NOMO-1 (cell line): ENCODE measurements at regions not wholly inside any gene's neighbourhood (a gene's known extent, or its start where the extent isn't known, plus 50 kb on each side); places are given as distances from the start of the nearest gene placed in this dataset.

Experiments
- DNase-seq, 2 experiments: peaks; one replicate each; lab custom pipeline; 2025; ENCODE audit not compliant: unreplicated experiment in 2 of 2; lab: John Stamatoyannopoulos, UW

- DNase-seq: no peak
Observed at GRCh38 chr17:11082559-11082958, 158.5 kb upstream of the SHISA6 start.

GRCh38 chr17:11081342-11081741 is 159.7 kb upstream of the SHISA6 start:
- DNase-seq: no peak

GRCh38 chr17:11077673-11078072 is 163.3 kb upstream of the SHISA6 start:
- no peak for DNase-seq

GRCh38 chr17:11074451-11074850 is 166.6 kb upstream of the SHISA6 start:
- DNase-seq: no peak

- no peak for DNase-seq
Observed at GRCh38 chr17:11056926-11057325, 184.1 kb upstream of the SHISA6 start.

GRCh38 chr17:11053846-11054245 is 187.2 kb upstream of the SHISA6 start:
- no peak for DNase-seq

- no peak for DNase-seq
Observed at GRCh38 chr17:11049539-11049938, 191.5 kb upstream of the SHISA6 start.

GRCh38 chr17:11047228-11047627 is 193.8 kb upstream of the SHISA6 start:
- DNase-seq: no peak

- no peak for DNase-seq
Observed at GRCh38 chr17:11039342-11039741, 201.5 kb upstream of the PIRT start.

GRCh38 chr17:11035681-11036080 is 197.8 kb upstream of the PIRT start:
- DNase-seq: no peak

GRCh38 chr17:11031787-11032186 is 193.9 kb upstream of the PIRT start:
- no peak for DNase-seq

- no peak for DNase-seq
Observed at GRCh38 chr17:11029791-11030190, 191.9 kb upstream of the PIRT start.

- DNase-seq: no peak
Observed at GRCh38 chr17:11028349-11028748, 190.5 kb upstream of the PIRT start.

GRCh38 chr17:11026903-11027302 is 189.0 kb upstream of the PIRT start:
- no peak for DNase-seq

GRCh38 chr17:11023639-11024479 is 186.0 kb upstream of the PIRT start:
- no peak for DNase-seq

GRCh38 chr17:11006530-11006929 is 168.6 kb upstream of the PIRT start:
- DNase-seq: no peak

GRCh38 chr17:11005940-11006339 is 168.1 kb upstream of the PIRT start:
- no peak for DNase-seq

GRCh38 chr17:11002417-11002816 is 164.5 kb upstream of the PIRT start:
- DNase-seq: no peak

- DNase-seq: no peak
Observed at GRCh38 chr17:11001651-11002050, 163.8 kb upstream of the PIRT start.

- no peak for DNase-seq
Observed at GRCh38 chr17:10999484-10999883, 161.6 kb upstream of the PIRT start.

- no peak for DNase-seq
Observed at GRCh38 chr17:10993126-10993525, 155.2 kb upstream of the PIRT start.

- no peak for DNase-seq
Observed at GRCh38 chr17:10992106-10992880, 154.4 kb upstream of the PIRT start.
